Activated T-cell treated with anti-CD3 and anti-CD28 coated beads for 48 hours (primary cell): ENCODE measurements at regions not wholly inside any gene's neighbourhood (a gene's known extent, or its start where the extent isn't known, plus 50 kb on each side); places are given as distances from the start of the nearest gene placed in this dataset.

Experiments used
- DNase-seq: peaks from one replicate; pipeline ENCODE4 v3.0.0-alpha.2; 2020; ENCODE audit warnings: low read depth

GRCh38 chr6:169047345-169047744, 206.3 kb downstream of the THBS2 start:
- no peak for DNase-seq

GRCh38 chr6:169046483-169047192, 207.0 kb downstream of the THBS2 start:
- DNase-seq: no peak

- DNase-seq: no peak
Measured at GRCh38 chr6:169046021-169046420, 207.6 kb downstream of the THBS2 start.

- DNase-seq: no peak
Measured at GRCh38 chr6:169045486-169045885, 208.2 kb downstream of the THBS2 start.

- no peak for DNase-seq
Measured at GRCh38 chr6:169044381-169045230, 209.0 kb downstream of the THBS2 start.

GRCh38 chr6:169042061-169042460, 211.6 kb downstream of the THBS2 start:
- no peak for DNase-seq

- no peak for DNase-seq
Measured at GRCh38 chr6:169041078-169041477, 212.6 kb downstream of the THBS2 start.

GRCh38 chr6:169038691-169039090, 215.0 kb downstream of the THBS2 start:
- DNase-seq: no peak

- DNase-seq: no peak
Measured at GRCh38 chr6:169035385-169036240, 218.0 kb downstream of the THBS2 start.

- DNase-seq: no peak
Measured at GRCh38 chr6:169034516-169035167, 219.0 kb downstream of the THBS2 start.

- DNase-seq: no peak
Measured at GRCh38 chr6:169029861-169030260, 223.8 kb downstream of the THBS2 start.

GRCh38 chr6:169028343-169028742, 225.3 kb downstream of the THBS2 start:
- no peak for DNase-seq

- DNase-seq: no peak
Measured at GRCh38 chr6:169026175-169026574, 227.5 kb downstream of the THBS2 start.

GRCh38 chr6:169024047-169024660, 229.5 kb downstream of the THBS2 start:
- no peak for DNase-seq

GRCh38 chr6:169023161-169023874, 230.3 kb downstream of the THBS2 start:
- no peak for DNase-seq

GRCh38 chr6:169022079-169022478, 231.6 kb downstream of the THBS2 start:
- no peak for DNase-seq

- DNase-seq: no peak
Measured at GRCh38 chr6:169020821-169021220, 232.8 kb downstream of the THBS2 start.

GRCh38 chr6:169019727-169020491, 233.7 kb downstream of the THBS2 start:
- no peak for DNase-seq

- no peak for DNase-seq
Measured at GRCh38 chr6:169019111-169019510, 234.5 kb downstream of the THBS2 start.

- DNase-seq: no peak
Measured at GRCh38 chr6:169016758-169017157, 236.9 kb downstream of the THBS2 start.
